Liver (tissue), 8 donors: ENCODE measurements at regions not wholly inside any gene's neighbourhood (a gene's known extent, or its start where the extent isn't known, plus 50 kb on each side); places are given as distances from the start of the nearest gene placed in this dataset.

Experiments
- DNase-seq: peaks from one replicate; pipeline ENCODE4 v3.0.0-alpha.2; 2017; ENCODE audit warnings: low spot score
- H3K27ac ChIP-seq, 2 donors: one replicate each; pipeline ENCODE4 v1.7.0; 2013; ENCODE audit warnings: inconsistent platforms in 2 of 2, low read length in 2 of 2, control low read depth in 1 of 2, low read depth in 1 of 2, mild to moderate bottlenecking in 1 of 2
- H3K27me3 ChIP-seq, 4 donors: one replicate each; pipeline versions ENCODE4 v1.6.1 to v1.7.0; 2013; ENCODE audit warnings: low read length in 3 of 4, inconsistent platforms in 1 of 4, mild to moderate bottlenecking in 1 of 4, moderate library complexity in 1 of 4; ENCODE audit not compliant: control insufficient read depth in 4 of 4, insufficient read depth in 4 of 4
- H3K36me3 ChIP-seq, 4 donors: one replicate each; pipeline versions ENCODE4 v1.6.1 to v1.7.0; 2013; ENCODE audit warnings: low read length in 3 of 4, mild to moderate bottlenecking in 3 of 4, low read depth in 1 of 4, moderate library complexity in 1 of 4; ENCODE audit not compliant: control insufficient read depth in 4 of 4, insufficient read depth in 3 of 4
- H3K4me1 ChIP-seq, 4 donors: one replicate each; pipeline versions ENCODE4 v1.6.1 to v1.7.0; 2013; ENCODE audit warnings: low read length in 3 of 4, mild to moderate bottlenecking in 3 of 4, moderate library complexity in 1 of 4; ENCODE audit not compliant: control insufficient read depth in 4 of 4, insufficient read depth in 4 of 4
- H3K4me3 ChIP-seq, 3 donors: one replicate each; pipeline versions ENCODE4 v1.6.1 to v1.7.0; 2013; ENCODE audit warnings: low read length in 3 of 3, control low read depth in 1 of 3, low read depth in 1 of 3, mild to moderate bottlenecking in 1 of 3
- H3K9ac ChIP-seq, 2 donors: one replicate each; pipeline ENCODE4 v1.7.0; 2013; ENCODE audit warnings: low read length in 2 of 2, mild to moderate bottlenecking in 2 of 2, moderate library complexity in 2 of 2, control low read depth in 1 of 2, low read depth in 1 of 2
- H3K9me3 ChIP-seq, 4 donors: one replicate each; pipeline versions ENCODE4 v1.6.1 to v1.7.0; 2013; ENCODE audit warnings: low read length in 3 of 4; ENCODE audit not compliant: control insufficient read depth in 4 of 4
- ATF3 ChIP-seq: IDR thresholded peaks from 2 replicates; pipeline ENCODE4 v1.6.1; 2016; ENCODE audit warnings: antibody characterized with exemption
- CTCF ChIP-seq: fragments of 150-350 bp; IDR thresholded peaks from 2 replicates; pipeline ENCODE4 v1.5.1; 2017; ENCODE audit warnings: improper control_type of control experiment, low read depth, low read length; ENCODE audit not compliant: missing input control
- EGR1 ChIP-seq, 2 donors: IDR thresholded peaks; 2 replicates each; pipeline ENCODE4 v1.6.1; 2016 to 2018; ENCODE audit warnings: antibody characterized with exemption in 2 of 2, low read depth in 2 of 2
- FOXA1 ChIP-seq: IDR thresholded peaks from 2 replicates; pipeline ENCODE4 v1.6.1; 2016; ENCODE audit warnings: antibody characterized with exemption
- FOXA2 ChIP-seq: IDR thresholded peaks from 2 replicates; pipeline ENCODE4 v1.6.1; 2016; ENCODE audit warnings: antibody characterized with exemption
- GABPA ChIP-seq, 2 donors: IDR thresholded peaks in 1 of 2; conservative IDR thresholded peaks in 1 of 2; 2 replicates each; pipeline ENCODE4 v1.6.1; 2016; ENCODE audit warnings: antibody characterized with exemption in 2 of 2, mild to moderate bottlenecking in 1 of 2, moderate library complexity in 1 of 2
- HNF4A ChIP-seq, 2 donors: conservative IDR thresholded peaks; 2 replicates each; pipeline ENCODE4 v1.6.1; 2016; ENCODE audit warnings: antibody characterized with exemption in 2 of 2, mild to moderate bottlenecking in 2 of 2
- HNF4G ChIP-seq: IDR thresholded peaks from 2 replicates; pipeline ENCODE4 v1.6.1; 2016; ENCODE audit warnings: antibody characterized with exemption
- JUND ChIP-seq, 2 donors: IDR thresholded peaks; 2 replicates each; pipeline ENCODE4 v1.6.1; 2016; ENCODE audit warnings: antibody characterized with exemption in 2 of 2
- NR2F2 ChIP-seq: IDR thresholded peaks from 2 replicates; pipeline ENCODE4 v1.6.1; 2016; ENCODE audit warnings: antibody characterized with exemption
- REST ChIP-seq: IDR thresholded peaks from 2 replicates; pipeline ENCODE4 v1.6.1; 2016; ENCODE audit warnings: antibody characterized with exemption, mild to moderate bottlenecking
- RXRA ChIP-seq, 2 donors: IDR thresholded peaks; 2 replicates each; pipeline ENCODE4 v1.6.1; 2017 to 2018; ENCODE audit warnings: antibody characterized with exemption in 2 of 2, mild to moderate bottlenecking in 1 of 2
- SP1 ChIP-seq: IDR thresholded peaks from 2 replicates; pipeline ENCODE4 v1.6.1; 2018; ENCODE audit warnings: antibody characterized with exemption, mild to moderate bottlenecking
- TAF1 ChIP-seq: conservative IDR thresholded peaks from 2 replicates; pipeline ENCODE4 v1.6.1; 2016; ENCODE audit warnings: antibody characterized with exemption, mild to moderate bottlenecking
- YY1 ChIP-seq: IDR thresholded peaks from 2 replicates; pipeline ENCODE4 v1.6.1; 2016; ENCODE audit warnings: antibody characterized with exemption, mild to moderate bottlenecking
- ZBTB33 ChIP-seq: IDR thresholded peaks from 2 replicates; pipeline ENCODE4 v1.6.1; 2016; ENCODE audit warnings: antibody characterized with exemption
- WGBS: extraction: QIAGEN DNeasy Blood & Tissue Kit; methylation state at CpG from one replicate; pipeline ENCODE4 v1.1.7; 2013; 5-methylcytosine and 5-hydroxymethylcytosine counted together
- TF ChIP-seq, protein P1 (sequence below): IDR thresholded peaks from 2 replicates; pipeline ENCODE4 v1.6.1; 2016; ENCODE audit warnings: antibody characterized with exemption
- donor health status: healthy.
- donor health status: healthy.
- donor health status: healthy.
- donor health status: healthy.
- donor health status: healthy.

GRCh38 chr11:29368126-29368525 lies 648.7 kb downstream of the KCNA4 start:
- TF ChIP-seq RXRA (IDR thresholded peaks at IDR 0.05) (no peak), CTCF (no peak), EGR1 (IDR thresholded peaks at IDR 0.05; ENCODE audit: low read depth in 2 of 2) (no peak), REST (no peak), HNF4G (no peak), FOXA1 (no peak), ATF3 (no peak), GABPA (IDR thresholded peaks at IDR 0.05 in 1 of 2, conservative IDR thresholded peaks at IDR 0.05 in 1 of 2) (no peak), SP1 (no peak), JUND (IDR thresholded peaks at IDR 0.05) (no peak), NR2F2 (no peak), YY1 (no peak), FOXA2 (no peak), HNF4A (conservative IDR thresholded peaks at IDR 0.05) (no peak), TAF1 (no peak)
- Histone ChIP-seq H3K36me3 (no peaks in the 10 kb centered on the region), H3K27me3 (no peaks in the 10 kb centered on the region), H3K9me3 (no peaks in the 10 kb centered on the region), H3K4me3 (no peak overlapping the region), H3K4me1 (no peaks in the 10 kb centered on the region), H3K9ac (no peak overlapping the region), H3K27ac (no peak overlapping the region)
- DNase-seq = no peak
- 54% methylated on average over 5 of the region's 5 CpGs for WGBS

DNA sequence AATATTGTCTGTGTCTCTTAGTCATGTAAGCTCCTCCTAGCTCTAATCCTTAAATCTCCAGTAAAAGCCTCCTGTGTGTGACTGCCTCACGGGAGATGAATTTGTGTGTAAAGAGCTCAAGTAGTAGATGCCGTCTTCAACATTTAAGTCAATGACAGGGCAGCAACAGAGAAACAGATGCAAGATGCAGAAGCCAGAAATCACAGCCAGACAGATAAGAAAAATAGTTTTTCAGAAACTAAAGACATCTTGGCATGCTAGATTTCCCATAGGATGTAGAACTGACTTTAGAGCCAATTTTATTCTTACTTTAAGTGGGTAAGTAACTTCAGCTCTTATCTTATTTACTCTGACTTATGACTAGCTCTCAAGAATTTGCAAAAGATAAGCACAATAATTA lies 652.8 kb downstream of the KCNA4 start:
- Histone ChIP-seq H3K9ac (no peak overlapping the region), H3K9me3 (no peaks in the 10 kb centered on the region), H3K4me3 (no peak overlapping the region), H3K27me3 (peaks cover 0 to 2% (median 0%) of the 10 kb centered on the region in 4 donors), H3K4me1 (no peaks in the 10 kb centered on the region), H3K36me3 (no peaks in the 10 kb centered on the region), H3K27ac (no peak overlapping the region)
- 79% methylated on average over 2 of the region's 2 CpGs for WGBS
- TF ChIP-seq GABPA (IDR thresholded peaks at IDR 0.05 in 1 of 2, conservative IDR thresholded peaks at IDR 0.05 in 1 of 2) (no peak), HNF4G (no peak), NR2F2 (no peak), EGR1 (IDR thresholded peaks at IDR 0.05; ENCODE audit: low read depth in 2 of 2) (no peak), ZBTB33 (no peak), RXRA (IDR thresholded peaks at IDR 0.05) (no peak), JUND (IDR thresholded peaks at IDR 0.05) (no peak), FOXA1 (no peak), REST (no peak), HNF4A (conservative IDR thresholded peaks at IDR 0.05) (no peak), CTCF (no peak), YY1 (no peak), TAF1 (no peak)
- TF ChIP-seq, protein P1, sequence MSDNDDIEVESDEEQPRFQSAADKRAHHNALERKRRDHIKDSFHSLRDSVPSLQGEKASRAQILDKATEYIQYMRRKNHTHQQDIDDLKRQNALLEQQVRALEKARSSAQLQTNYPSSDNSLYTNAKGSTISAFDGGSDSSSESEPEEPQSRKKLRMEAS = no peak
- no peak for DNase-seq
